HG02610 (cell line): ENCODE measurements at regions not wholly inside any gene's neighbourhood (a gene's known extent, or its start where the extent isn't known, plus 50 kb on each side); places are given as distances from the start of the nearest gene placed in this dataset.

Experiments used
- ATAC-seq: cut with Tn5 transposase; IDR thresholded peaks from one replicate; pipeline ENCODE4 v1.9.1; 2021; ENCODE audit warnings: mild to moderate bottlenecking, moderate library complexity; ENCODE audit not compliant: unreplicated experiment

DNA sequence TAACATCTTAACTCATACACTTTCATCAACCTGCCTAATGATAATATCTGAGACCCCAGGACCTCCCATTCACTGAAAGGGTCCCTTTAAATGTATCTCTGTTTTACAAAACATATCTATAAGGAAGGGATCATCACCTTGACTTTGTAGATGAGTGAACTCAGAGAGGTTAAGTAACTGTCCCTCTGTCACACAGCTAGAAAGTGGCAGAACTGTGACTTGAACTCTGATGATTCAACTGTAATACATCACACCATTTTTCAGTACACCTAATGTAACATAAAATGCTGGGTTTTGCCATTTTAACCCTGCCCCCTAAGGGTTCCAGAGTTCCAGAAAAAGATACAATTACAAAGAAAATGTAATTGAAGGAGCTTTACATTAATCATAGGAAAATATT, 234.6 kb downstream of the ZEB2 start:
- ATAC-seq, result no peak

GRCh38 chr2:144281476-144281875, 238.4 kb downstream of the ZEB2 start:
- no peak for ATAC-seq

DNA sequence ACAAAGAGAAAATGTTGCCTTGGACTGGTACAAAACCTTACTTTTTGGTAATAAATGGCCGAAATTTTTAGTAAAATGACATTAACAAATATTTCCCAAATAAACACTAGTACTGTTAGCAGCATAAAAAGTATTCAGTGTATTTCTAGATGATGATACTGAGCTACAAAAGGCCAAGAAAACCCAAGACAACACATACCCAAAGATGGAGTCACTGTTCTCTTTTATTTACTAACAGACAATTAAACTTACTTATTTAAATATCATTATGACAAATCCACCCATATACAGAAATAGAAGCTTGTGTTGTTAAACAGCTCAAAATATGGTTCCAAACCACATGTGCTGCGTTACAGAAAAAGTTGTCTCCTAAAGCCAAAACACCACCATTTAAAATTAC, 239.9 kb downstream of the ZEB2 start:
- no peak for ATAC-seq

DNA sequence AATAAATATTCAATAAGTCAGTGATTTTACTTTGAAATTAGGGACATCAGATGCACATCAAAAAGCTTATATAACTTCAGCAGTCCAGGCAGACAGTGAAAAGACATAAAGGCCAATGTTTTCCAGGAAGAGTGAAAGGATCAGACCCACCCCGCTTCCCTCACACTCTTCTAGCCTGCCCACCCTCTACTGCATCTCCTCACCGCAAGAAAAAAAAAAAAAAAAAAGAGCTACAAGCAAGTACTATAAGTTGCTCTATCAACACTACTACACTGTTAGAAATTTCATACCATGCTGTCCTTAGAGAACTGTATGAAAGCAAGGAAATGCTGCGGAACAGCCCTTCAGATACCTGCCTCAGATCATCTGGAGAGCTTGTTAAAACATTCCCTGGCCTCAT, 240.8 kb downstream of the ZEB2 start:
- no peak for ATAC-seq

DNA sequence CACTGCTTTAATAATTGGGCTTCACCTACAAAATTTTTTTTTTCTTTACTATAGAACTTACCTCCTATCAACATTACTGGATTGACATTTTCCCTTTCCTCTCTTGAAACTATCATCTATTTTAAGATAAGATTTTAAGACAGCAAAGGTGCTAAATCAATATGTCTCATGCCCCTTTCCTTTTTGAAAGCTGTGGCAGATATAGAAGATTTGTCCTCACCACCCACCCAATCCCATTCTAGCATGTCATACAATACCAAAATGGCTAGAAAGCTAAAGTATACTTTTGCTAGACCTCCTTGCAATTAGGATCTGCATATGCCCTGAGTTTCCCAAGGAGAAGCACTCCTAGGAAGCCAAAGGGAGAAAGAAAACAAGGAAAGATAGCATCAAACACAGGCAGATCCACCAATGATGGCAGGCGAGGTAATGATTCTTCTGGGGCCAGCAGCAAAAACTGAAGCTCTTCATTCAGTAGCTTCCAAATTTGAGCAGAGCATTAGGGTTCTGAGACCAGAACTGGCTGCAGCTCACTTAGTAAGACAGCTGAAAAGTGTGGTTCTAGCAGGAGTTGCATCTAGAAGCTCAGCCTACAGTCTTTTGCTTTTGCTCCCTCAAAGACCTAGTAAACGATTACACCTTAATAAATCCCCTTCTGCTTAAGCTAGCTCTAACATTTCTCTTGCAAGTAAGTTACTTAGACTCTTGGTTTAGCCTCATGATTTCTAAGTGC, 242.1 kb downstream of the ZEB2 start:
- no peak for ATAC-seq

- no peak for ATAC-seq
These were observed 244.6 kb downstream of the ZEB2 start for GRCh38 chr2:144275340-144275739.

DNA sequence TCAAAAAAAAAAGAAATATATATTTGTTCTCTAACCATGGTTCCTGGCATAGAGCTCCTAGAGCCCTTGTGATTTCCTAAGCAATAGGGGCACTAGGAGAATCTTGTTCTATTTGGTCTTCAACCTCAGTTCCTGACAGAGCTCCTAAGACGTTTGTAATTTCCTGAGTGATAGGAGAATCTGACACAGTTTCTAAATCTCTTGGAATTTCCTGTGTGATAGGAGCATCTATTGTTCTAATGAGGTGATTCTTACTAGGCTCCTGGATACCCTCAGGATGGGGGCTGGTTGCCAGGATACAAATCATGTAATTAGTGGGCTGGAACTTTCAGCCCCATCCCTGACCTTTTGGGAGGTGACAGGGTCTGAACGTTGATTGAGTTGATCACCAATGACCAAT, 245.8 kb downstream of the ZEB2 start:
- no peak for ATAC-seq

DNA sequence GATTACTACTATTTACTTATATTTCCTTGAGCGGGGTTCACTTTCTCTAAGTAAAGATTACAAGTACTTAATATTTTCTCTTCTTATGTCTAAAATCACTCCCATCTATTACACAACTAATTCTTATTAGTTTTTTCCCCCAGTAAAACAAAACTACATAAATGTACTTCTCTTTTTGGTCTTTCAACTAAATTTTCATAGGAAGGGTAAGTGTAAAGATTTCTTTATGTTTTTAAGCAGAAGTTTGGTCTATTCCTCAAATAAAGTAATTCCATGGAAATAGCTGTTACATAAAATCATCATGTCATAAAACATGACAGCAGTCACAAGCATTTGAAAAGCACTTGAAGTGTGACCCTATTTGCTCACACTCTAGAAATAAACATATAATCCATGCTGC, 249.0 kb downstream of the ZEB2 start:
- no peak for ATAC-seq

- no peak for ATAC-seq
These were observed 251.8 kb downstream of the ZEB2 start for GRCh38 chr2:144268036-144268678.

GRCh38 chr2:144267239-144267638, 252.7 kb downstream of the ZEB2 start:
- ATAC-seq, result peak; percentile 93

DNA sequence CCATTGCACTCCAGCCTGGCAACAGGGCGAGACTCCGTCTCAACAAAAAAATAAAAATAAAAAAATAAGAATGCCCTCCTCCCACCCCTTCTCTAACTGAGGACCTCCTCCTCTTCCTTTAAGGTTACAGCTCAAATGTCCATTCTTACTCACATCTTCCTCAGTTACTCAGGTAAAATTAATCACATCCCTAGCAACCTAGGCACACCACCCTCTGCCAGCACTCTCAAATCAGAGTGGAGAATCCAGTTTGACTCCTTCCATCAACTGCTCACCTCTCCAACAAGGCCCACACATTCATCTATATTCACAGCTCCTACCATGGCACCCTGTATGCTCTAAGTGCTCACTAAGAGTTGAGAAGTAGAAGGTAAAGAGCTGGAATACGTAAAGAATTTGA, 254.3 kb downstream of the ZEB2 start:
- ATAC-seq, result no peak

- no peak for ATAC-seq
These were observed 258.0 kb downstream of the ZEB2 start for GRCh38 chr2:144261966-144262365.

GRCh38 chr2:144261336-144261735, 258.6 kb downstream of the ZEB2 start:
- no peak for ATAC-seq

- no peak for ATAC-seq
These were observed 260.6 kb downstream of the ZEB2 start for GRCh38 chr2:144259332-144259731.

DNA sequence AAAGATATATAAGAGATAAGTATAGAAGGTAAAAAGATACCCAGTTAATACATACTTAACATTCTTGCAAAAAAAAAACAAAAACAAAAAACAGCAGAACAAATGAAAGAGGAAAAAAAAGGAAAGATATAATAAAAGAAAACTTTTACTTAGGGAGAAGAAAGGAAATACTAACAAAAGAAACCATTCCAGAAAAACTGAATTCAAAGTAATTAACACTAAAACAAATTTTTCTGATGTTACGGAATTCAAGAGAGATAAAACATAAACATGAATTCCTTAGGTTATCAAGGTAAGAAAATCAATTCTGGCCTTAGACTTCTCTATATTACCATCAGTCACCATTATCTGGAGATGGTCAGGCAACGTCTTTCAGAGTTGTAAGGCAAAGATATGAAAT, 261.8 kb downstream of the ZEB2 start:
- no peak for ATAC-seq

- ATAC-seq, result no peak
These were observed 262.8 kb downstream of the ZEB2 start for GRCh38 chr2:144256996-144257707.

DNA sequence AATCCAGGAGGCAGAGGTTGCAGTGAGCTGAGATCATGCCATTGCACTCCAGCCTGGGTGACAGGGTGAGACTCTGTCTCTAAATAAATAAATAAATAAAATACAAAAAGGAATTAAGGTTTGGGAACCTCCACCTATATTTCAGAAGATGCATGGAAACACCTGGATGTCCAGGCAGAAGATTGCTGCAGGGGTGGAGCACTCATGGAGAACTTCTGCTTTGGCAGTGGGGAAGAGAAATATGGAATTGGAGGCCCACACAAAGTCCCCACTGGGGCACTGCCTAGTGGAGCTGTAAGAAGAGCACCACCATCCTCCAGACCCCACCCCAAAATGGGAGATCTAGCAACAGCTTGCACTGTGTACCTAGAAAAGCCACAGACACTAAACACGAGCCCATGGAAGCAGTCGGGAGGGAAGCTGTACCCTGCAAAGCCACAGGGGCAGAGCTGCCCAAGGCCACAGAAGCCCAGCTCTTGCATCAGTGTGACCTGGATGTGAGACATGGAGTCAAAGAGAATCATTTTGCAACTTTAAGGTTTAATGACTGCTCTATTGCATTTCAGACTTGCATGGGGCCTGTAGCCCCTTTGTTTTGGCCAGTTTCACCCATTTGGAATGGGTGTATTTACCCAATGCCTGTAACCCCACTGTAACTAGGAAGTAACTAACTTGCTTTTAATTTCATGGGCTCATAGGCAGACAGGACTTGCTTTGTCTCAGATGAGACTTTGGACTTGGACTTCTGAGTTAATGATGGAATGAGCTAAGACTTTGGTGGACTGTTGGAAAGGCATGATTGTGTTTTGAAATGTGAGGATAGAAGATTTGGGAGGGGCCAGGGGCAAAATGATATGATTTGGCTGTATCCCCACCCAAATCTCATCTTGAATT, 265.3 kb downstream of the ZEB2 start:
- ATAC-seq, result no peak

- ATAC-seq, result no peak
These were observed 266.2 kb downstream of the ZEB2 start for GRCh38 chr2:144253743-144254142.

GRCh38 chr2:144252694-144253093, 267.2 kb downstream of the ZEB2 start:
- ATAC-seq, result no peak

- ATAC-seq, result no peak
These were observed 270.8 kb downstream of the ZEB2 start for GRCh38 chr2:144249035-144249637.
